Endothelial cell of umbilical vein (primary cell): ENCODE measurements at regions not wholly inside any gene's neighbourhood (a gene's known extent, or its start where the extent isn't known, plus 50 kb on each side); places are given as distances from the start of the nearest gene placed in this dataset.

ENCODE experiments used
- BruUV-seq: library from RNA; stranded (reverse); fragments of 400-500 nt; replicated peaks from 2 replicates; lab custom pipeline; 2021; lab: Mats Ljungman, UMichigan
- CTCF ChIA-PET: fragments of 300-600, 350-600 bp; sonication (Branson Sonifier 250); formaldehyde crosslinking; loops from one replicate; lab custom pipeline; 2021; ENCODE audit warnings: antibody characterized with exemption, inconsistent platforms; lab: Charles Lee
- POLR2A ChIA-PET: fragments of 300-600, 350-600 bp; sonication (Branson Sonifier 250); formaldehyde crosslinking; loops from one replicate; lab custom pipeline; 2021; ENCODE audit warnings: antibody characterized with exemption, inconsistent platforms; lab: Charles Lee
- DNase-seq: peaks from one replicate; pipeline ENCODE4 v3.0.0-alpha.2; 2011; ENCODE audit warnings: low read depth, low spot score
- FAIRE-seq: peaks from 2 replicates; lab custom pipeline; 2011; peaks lifted over from hg19 to GRCh38; lab: Jason Lieb, UNC
- H2AFZ ChIP-seq: 2 replicates; pipeline ENCODE4 v1.6.0; 2012; ENCODE audit warnings: low read depth, low read length, control low read depth, inconsistent platforms
- H3K27ac ChIP-seq: 2 replicates; pipeline ENCODE4 v1.5.1; 2011; ENCODE audit warnings: low read depth, mild to moderate bottlenecking, control low read depth, low read length, moderate library complexity; ENCODE audit not compliant: insufficient read depth
- H3K27me3 ChIP-seq, 2 experiments: 2 replicates each; pipeline versions ENCODE4 v1.6.0 to v1.6.1; 2011; ENCODE audit warnings: low read length in 2 of 2, mixed read lengths in 1 of 2; ENCODE audit not compliant: control insufficient read depth in 2 of 2, insufficient read depth in 2 of 2
- H3K36me3 ChIP-seq, 2 experiments: 2 replicates in 1 of 2; 3 replicates in 1 of 2; pipeline ENCODE4 v1.5.1; 2011; ENCODE audit warnings: low read length in 2 of 2, mild to moderate bottlenecking in 1 of 2, moderate library complexity in 1 of 2; ENCODE audit not compliant: control insufficient read depth in 2 of 2, insufficient read depth in 2 of 2; ENCODE audit errors: extremely low read depth in 1 of 2
- H3K4me1 ChIP-seq: 3 replicates; pipeline ENCODE4 v1.5.1; 2011; ENCODE audit warnings: mild to moderate bottlenecking, low read length; ENCODE audit not compliant: control insufficient read depth, insufficient read depth; ENCODE audit errors: extremely low read depth
- H3K4me2 ChIP-seq: 2 replicates; pipeline ENCODE4 v1.6.1; 2011; ENCODE audit warnings: low read length, control low read depth, mixed read lengths; ENCODE audit not compliant: insufficient read depth
- H3K4me3 ChIP-seq, 3 experiments: fragments of 200-600 bp in 1 of 3; sonication (generic), shearing (Covaris generic) in 1 of 3; replicated peaks in 1 of 3; 2 replicates each; pipeline ENCODE4 v1.5.1; 2011 to 2016; ENCODE audit warnings: control low read depth in 3 of 3, low read length in 3 of 3, mild to moderate bottlenecking in 2 of 3, inconsistent platforms in 1 of 3, low read depth in 1 of 3, moderate library complexity in 1 of 3; ENCODE audit not compliant: insufficient read depth in 1 of 3
- H3K79me2 ChIP-seq: 2 replicates; pipeline ENCODE4 v1.6.0; 2012; ENCODE audit warnings: low read length, inconsistent platforms; ENCODE audit not compliant: control insufficient read depth, insufficient read depth
- H3K9ac ChIP-seq: replicated peaks from 2 replicates; pipeline ENCODE3; 2011; ENCODE audit warnings: low read length, control low read depth; ENCODE audit not compliant: insufficient read depth; ENCODE audit errors: extremely low read depth
- H3K9me1 ChIP-seq: replicated peaks from 3 replicates; pipeline ENCODE4 v1.6.0; 2011; ENCODE audit warnings: mild to moderate bottlenecking, low read length; ENCODE audit not compliant: control insufficient read depth, insufficient read depth; ENCODE audit errors: extremely low read depth
- H3K9me3 ChIP-seq: replicated peaks from 2 replicates; pipeline ENCODE4 v1.5.1; 2012; ENCODE audit warnings: low read length, inconsistent platforms; ENCODE audit not compliant: control insufficient read depth, insufficient read depth
- H4K20me1 ChIP-seq: replicated peaks from 2 replicates; pipeline ENCODE3; 2011; ENCODE audit warnings: mild to moderate bottlenecking, low read length; ENCODE audit not compliant: control insufficient read depth, insufficient read depth; ENCODE audit errors: extremely low read depth
- CTCF ChIP-seq, 2 donors: IDR thresholded peaks; 1 replicate in 1 of 2; 2 replicates in 1 of 2; pipeline ENCODE4 v1.5.1; 2011; ENCODE audit warnings: low read length in 2 of 2, mild to moderate bottlenecking in 2 of 2, moderate library complexity in 2 of 2, control low read depth in 1 of 2, inconsistent platforms in 1 of 2, low read depth in 1 of 2; ENCODE audit not compliant: insufficient read depth in 1 of 2; ENCODE audit errors: extremely low read depth in 1 of 2
- EZH2 ChIP-seq: IDR thresholded peaks from 2 replicates; pipeline ENCODE4 v1.6.1; 2012; ENCODE audit warnings: borderline replicate concordance, low read depth, mild to moderate bottlenecking, moderate library complexity, low read length, inconsistent platforms; ENCODE audit not compliant: severe bottlenecking
- FOS ChIP-seq: IDR thresholded peaks from 2 replicates; pipeline ENCODE4 v1.6.1; 2011; ENCODE audit warnings: mild to moderate bottlenecking, low read length, moderate library complexity, borderline replicate concordance; ENCODE audit not compliant: insufficient read depth
- GATA2 ChIP-seq: IDR thresholded peaks from 2 replicates; pipeline ENCODE4 v1.7.0; 2011; ENCODE audit warnings: low read depth, mild to moderate bottlenecking, moderate library complexity, mixed read lengths, low read length; ENCODE audit not compliant: insufficient read length, insufficient read depth
- JUN ChIP-seq: IDR thresholded peaks from 2 replicates; pipeline ENCODE4 v1.6.1; 2011; ENCODE audit warnings: borderline replicate concordance, low read depth; ENCODE audit not compliant: insufficient read length, insufficient read depth
- MAX ChIP-seq: IDR thresholded peaks from 2 replicates; pipeline ENCODE4 v1.6.1; 2011; ENCODE audit not compliant: insufficient read depth, insufficient read length
- MYC ChIP-seq: IDR thresholded peaks from one replicate; pipeline ENCODE4 v1.6.1; 2011; ENCODE audit warnings: mild to moderate bottlenecking, low read depth, low read length
- POLR2A ChIP-seq: IDR thresholded peaks from 2 replicates; pipeline ENCODE4 v1.6.1; 2012; ENCODE audit warnings: low read depth, mild to moderate bottlenecking, control low read depth, low read length
- POLR2AphosphoS5 ChIP-seq: IDR thresholded peaks from 2 replicates; pipeline ENCODE4 v1.6.1; 2012; ENCODE audit warnings: low read depth, mild to moderate bottlenecking, control low read depth, low read length, moderate library complexity; ENCODE audit not compliant: insufficient read depth
- dilution Hi-C: fragments of 300-500 bp; cut with MboI; formaldehyde crosslinking; loops from one replicate; pipeline ENCODE4 v1.15.0; 2019; ENCODE audit warnings: low sequenced_read_pairs; ENCODE audit not compliant: extremely low pct_ligation_motif_present
- intact Hi-C: fragments of 100-400 bp; cut with micrococcal nuclease; formaldehyde crosslinking; loops from one replicate; pipeline ENCODE4 v1.10.0; 2022

- H4K20me1 ChIP-seq = no peaks in the 10 kb centered on the region
- H3K27ac ChIP-seq = no peak overlapping the region
- BruUV-seq = no TSS peak
- no peaks in the 10 kb centered on the region for H3K9me3 ChIP-seq
- ChIA-PET POLR2A (no interaction called here), CTCF (no interaction called here)
- no peaks in the 10 kb centered on the region for H3K36me3 ChIP-seq
- intact Hi-C loops (no loop called here), dilution Hi-C loops (no loop called here)
- FAIRE-seq = no peak
- H3K4me2 ChIP-seq = no peak overlapping the region
- no peak for DNase-seq
- no peak overlapping the region for H2AFZ ChIP-seq
- no peaks in the 10 kb centered on the region for H3K9me1 ChIP-seq
- H3K4me3 ChIP-seq = no peak overlapping the region
- H3K27me3 ChIP-seq = no peaks in the 10 kb centered on the region
- no peaks in the 10 kb centered on the region for H3K4me1 ChIP-seq
- H3K79me2 ChIP-seq = no peaks in the 10 kb centered on the region
- H3K9ac ChIP-seq = no peak overlapping the region
- TF ChIP-seq CTCF (IDR thresholded peaks at IDR 0.05; ENCODE audit: extremely low read depth in 1 of 2, insufficient read depth in 1 of 2, low read depth in 1 of 2, low read length in 2 of 2) (no peak), MYC (no peak), POLR2A (no peak), EZH2 (no peak), MAX (no peak), GATA2 (no peak), POLR2AphosphoS5 (no peak), JUN (no peak), FOS (no peak)
Observed at GRCh38 chr3:110928016-110928662, 143.5 kb upstream of the NECTIN3 start.
